ENCODE measurements at regions not wholly inside any gene's neighbourhood (a gene's known extent, or its start where the extent isn't known, plus 50 kb on each side); places are given as distances from the start of the nearest gene placed in this dataset.

DNA sequence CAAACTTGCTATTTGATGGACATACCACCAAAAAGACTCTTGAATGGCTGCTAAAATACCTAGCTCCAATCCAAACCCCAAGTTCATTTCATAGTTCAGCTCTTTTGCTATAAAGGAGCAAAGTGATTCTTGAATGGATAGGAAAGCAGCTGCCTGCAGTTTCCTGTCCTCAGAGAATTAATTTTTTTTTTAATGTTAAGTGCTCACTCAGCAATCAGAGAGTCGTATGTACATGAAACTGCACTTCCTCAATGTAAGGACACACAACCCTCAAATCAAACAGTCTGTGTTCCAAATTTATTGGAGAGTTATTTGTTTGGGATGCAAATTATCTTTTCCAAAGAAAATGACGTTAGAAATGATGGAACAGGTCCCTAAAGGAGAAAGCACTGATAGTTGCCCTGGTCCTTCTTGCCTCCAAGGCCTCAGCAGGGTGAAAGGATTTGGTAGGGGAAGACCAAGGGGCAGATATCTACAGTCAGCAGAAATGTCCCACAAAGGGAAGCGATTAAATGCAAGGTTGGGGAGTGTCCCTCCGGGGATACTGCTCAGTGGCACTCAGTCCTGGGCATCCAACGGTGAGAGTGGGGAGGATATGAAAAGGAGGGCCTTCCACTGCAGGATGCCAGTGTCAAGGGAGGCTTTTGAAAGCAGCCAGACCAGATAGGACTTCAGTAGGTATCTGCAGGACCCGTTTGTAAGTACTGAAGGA is 67.2 kb upstream of the RASGEF1B start:
- TF ChIP-seq, protein P1, sequence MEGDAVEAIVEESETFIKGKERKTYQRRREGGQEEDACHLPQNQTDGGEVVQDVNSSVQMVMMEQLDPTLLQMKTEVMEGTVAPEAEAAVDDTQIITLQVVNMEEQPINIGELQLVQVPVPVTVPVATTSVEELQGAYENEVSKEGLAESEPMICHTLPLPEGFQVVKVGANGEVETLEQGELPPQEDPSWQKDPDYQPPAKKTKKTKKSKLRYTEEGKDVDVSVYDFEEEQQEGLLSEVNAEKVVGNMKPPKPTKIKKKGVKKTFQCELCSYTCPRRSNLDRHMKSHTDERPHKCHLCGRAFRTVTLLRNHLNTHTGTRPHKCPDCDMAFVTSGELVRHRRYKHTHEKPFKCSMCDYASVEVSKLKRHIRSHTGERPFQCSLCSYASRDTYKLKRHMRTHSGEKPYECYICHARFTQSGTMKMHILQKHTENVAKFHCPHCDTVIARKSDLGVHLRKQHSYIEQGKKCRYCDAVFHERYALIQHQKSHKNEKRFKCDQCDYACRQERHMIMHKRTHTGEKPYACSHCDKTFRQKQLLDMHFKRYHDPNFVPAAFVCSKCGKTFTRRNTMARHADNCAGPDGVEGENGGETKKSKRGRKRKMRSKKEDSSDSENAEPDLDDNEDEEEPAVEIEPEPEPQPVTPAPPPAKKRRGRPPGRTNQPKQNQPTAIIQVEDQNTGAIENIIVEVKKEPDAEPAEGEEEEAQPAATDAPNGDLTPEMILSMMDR (IDR thresholded peaks at IDR 0.05), result no peak
- no peak for TF ChIP-seq ZFX (IDR thresholded peaks at IDR 0.05; ENCODE audit: borderline replicate concordance)

All from 22Rv1 (cell line).